ENCODE measurements at regions not wholly inside any gene's neighbourhood (a gene's known extent, or its start where the extent isn't known, plus 50 kb on each side); places are given as distances from the start of the nearest gene placed in this dataset.

DNA sequence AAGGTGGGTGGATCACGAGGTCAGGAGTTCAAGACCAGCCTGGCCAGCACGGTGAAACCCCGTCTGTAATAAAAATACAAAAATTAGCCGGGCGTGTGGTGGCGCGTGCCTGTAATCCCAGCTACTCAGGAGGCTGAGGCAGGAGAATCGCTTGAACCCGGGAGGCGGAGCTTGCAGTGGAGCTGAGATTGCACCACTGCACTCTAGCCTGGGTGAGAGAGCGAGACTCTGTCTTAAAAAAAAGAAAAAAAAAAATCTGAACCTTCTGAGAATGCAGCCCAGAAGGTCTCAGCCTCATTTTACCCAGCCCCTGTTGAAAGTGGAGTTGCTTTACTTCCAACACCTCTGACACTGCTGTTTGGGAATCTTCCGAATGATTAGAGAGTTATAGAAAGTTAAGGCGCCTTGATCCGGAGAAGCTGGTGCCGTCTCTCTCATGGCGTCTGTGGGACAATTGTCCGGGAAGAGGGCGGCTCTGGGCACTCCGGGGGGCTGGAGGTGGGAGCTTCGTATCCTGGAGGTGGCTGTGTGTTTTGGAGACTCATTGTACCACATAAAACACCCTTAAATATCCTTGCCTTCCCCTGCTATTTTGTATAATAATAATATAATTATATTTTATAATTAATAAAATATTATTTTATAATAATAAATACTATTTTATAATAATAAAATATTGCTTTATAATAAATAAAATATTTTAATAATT lies 92.7 kb upstream of the PPP2R3B start:
- H3K9me3 ChIP-seq (ENCODE audit: control insufficient read depth, insufficient read depth, low read depth, low read length): no peaks in the 10 kb centered on the region
- no peaks in the 10 kb centered on the region for H3K79me2 ChIP-seq (ENCODE audit: control insufficient read depth, insufficient read depth, low read length)
- no peak overlapping the region for H2AFZ ChIP-seq (ENCODE audit: low read length)
- no peak for DNase-seq (ENCODE audit: low read depth in 2 of 2)
- H3K27ac ChIP-seq (ENCODE audit: insufficient read depth, low read length): no peak overlapping the region
- H3K36me3 ChIP-seq (ENCODE audit: control insufficient read depth, insufficient read depth, low read length): no peaks in the 10 kb centered on the region
- TF ChIP-seq, protein P1, sequence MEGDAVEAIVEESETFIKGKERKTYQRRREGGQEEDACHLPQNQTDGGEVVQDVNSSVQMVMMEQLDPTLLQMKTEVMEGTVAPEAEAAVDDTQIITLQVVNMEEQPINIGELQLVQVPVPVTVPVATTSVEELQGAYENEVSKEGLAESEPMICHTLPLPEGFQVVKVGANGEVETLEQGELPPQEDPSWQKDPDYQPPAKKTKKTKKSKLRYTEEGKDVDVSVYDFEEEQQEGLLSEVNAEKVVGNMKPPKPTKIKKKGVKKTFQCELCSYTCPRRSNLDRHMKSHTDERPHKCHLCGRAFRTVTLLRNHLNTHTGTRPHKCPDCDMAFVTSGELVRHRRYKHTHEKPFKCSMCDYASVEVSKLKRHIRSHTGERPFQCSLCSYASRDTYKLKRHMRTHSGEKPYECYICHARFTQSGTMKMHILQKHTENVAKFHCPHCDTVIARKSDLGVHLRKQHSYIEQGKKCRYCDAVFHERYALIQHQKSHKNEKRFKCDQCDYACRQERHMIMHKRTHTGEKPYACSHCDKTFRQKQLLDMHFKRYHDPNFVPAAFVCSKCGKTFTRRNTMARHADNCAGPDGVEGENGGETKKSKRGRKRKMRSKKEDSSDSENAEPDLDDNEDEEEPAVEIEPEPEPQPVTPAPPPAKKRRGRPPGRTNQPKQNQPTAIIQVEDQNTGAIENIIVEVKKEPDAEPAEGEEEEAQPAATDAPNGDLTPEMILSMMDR (conservative IDR thresholded peaks at IDR 0.05 in 1 of 2, IDR thresholded peaks at IDR 0.05 in 1 of 2; ENCODE audit: low read depth in 1 of 2, low read length in 2 of 2): no peak
- TF ChIP-seq EZH2 (IDR thresholded peaks at IDR 0.05; ENCODE audit: low read length, missing control alignments): no peak
- no peak overlapping the region for H3K4me2 ChIP-seq (ENCODE audit: extremely low read depth, insufficient read depth, low read length)
- H4K20me1 ChIP-seq (ENCODE audit: control insufficient read depth, extremely low read depth, insufficient read depth, low read length): no peaks in the 10 kb centered on the region
- H3K4me1 ChIP-seq (ENCODE audit: control insufficient read depth, extremely low read depth, insufficient read depth, low read length): no peaks in the 10 kb centered on the region
- H3K4me3 ChIP-seq (replicated peaks in 1 of 4; ENCODE audit: control extremely low read depth in 1 of 4, insufficient read depth in 1 of 4, low read depth in 3 of 4, low read length in 4 of 4): no peak overlapping the region
- H3K9ac ChIP-seq (ENCODE audit: insufficient read depth, low read length): no peak overlapping the region
- H3K27me3 ChIP-seq (ENCODE audit: control insufficient read depth, insufficient read depth, low read length): no peaks in the 10 kb centered on the region

GRCh38 chrX:480861-481417 lies 94.2 kb upstream of the PPP2R3B start:
- Histone ChIP-seq H3K9ac (ENCODE audit: insufficient read depth, low read length) (no peak overlapping the region), H3K79me2 (ENCODE audit: control insufficient read depth, insufficient read depth, low read length) (no peaks in the 10 kb centered on the region), H2AFZ (ENCODE audit: low read length) (no peak overlapping the region), H3K9me3 (ENCODE audit: control insufficient read depth, insufficient read depth, low read depth, low read length) (no peaks in the 10 kb centered on the region), H3K27me3 (ENCODE audit: control insufficient read depth, insufficient read depth, low read length) (no peaks in the 10 kb centered on the region), H3K4me3 (replicated peaks in 1 of 4; ENCODE audit: control extremely low read depth in 1 of 4, insufficient read depth in 1 of 4, low read depth in 3 of 4, low read length in 4 of 4) (no peak overlapping the region), H3K27ac (ENCODE audit: insufficient read depth, low read length) (no peak overlapping the region), H3K4me2 (ENCODE audit: extremely low read depth, insufficient read depth, low read length) (no peak overlapping the region), H3K36me3 (ENCODE audit: control insufficient read depth, insufficient read depth, low read length) (no peaks in the 10 kb centered on the region), H3K4me1 (ENCODE audit: control insufficient read depth, extremely low read depth, insufficient read depth, low read length) (no peaks in the 10 kb centered on the region), H4K20me1 (ENCODE audit: control insufficient read depth, extremely low read depth, insufficient read depth, low read length) (no peaks in the 10 kb centered on the region)
- no peak for DNase-seq (ENCODE audit: low read depth in 2 of 2)
- TF ChIP-seq EZH2 (IDR thresholded peaks at IDR 0.05; ENCODE audit: low read length, missing control alignments): no peak
- TF ChIP-seq, protein P1 (conservative IDR thresholded peaks at IDR 0.05 in 1 of 2, IDR thresholded peaks at IDR 0.05 in 1 of 2; ENCODE audit: low read depth in 1 of 2, low read length in 2 of 2): no peak

DNA sequence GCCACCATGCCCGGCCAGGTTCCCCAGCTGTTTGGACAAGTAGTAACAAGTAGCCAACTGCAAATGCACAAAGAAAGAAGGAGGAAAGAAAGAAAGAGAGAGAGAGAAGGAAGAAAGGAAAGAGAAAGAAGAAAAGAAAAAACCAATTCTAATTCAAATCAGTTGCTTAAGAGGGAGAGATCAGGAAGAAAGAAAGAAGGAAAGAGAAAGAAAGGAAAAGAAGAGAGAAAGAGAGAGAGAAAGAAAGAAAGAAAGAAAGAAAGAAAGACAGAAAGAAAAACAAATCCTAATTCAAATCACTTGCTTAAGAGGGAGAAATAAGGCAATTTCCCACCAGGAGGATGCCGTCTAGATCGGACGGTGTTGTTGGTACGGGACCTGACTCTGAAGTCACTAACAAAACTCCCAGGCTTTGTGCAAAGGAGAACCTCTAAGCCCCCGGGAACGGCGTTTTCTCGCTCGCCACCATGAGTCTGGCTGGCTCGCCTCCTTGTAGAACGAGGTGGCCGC lies 95.5 kb upstream of the PPP2R3B start:
- TF ChIP-seq, protein P1 (conservative IDR thresholded peaks at IDR 0.05 in 1 of 2, IDR thresholded peaks at IDR 0.05 in 1 of 2; ENCODE audit: low read depth in 1 of 2, low read length in 2 of 2): no peak
- no peak for TF ChIP-seq EZH2 (IDR thresholded peaks at IDR 0.05; ENCODE audit: low read length, missing control alignments)
- H3K9ac ChIP-seq (ENCODE audit: insufficient read depth, low read length): no peak overlapping the region
- no peaks in the 10 kb centered on the region for H3K27me3 ChIP-seq (ENCODE audit: control insufficient read depth, insufficient read depth, low read length)
- no peaks in the 10 kb centered on the region for H3K9me3 ChIP-seq (ENCODE audit: control insufficient read depth, insufficient read depth, low read depth, low read length)
- DNase-seq (ENCODE audit: low read depth in 2 of 2): no peak
- no peaks in the 10 kb centered on the region for H4K20me1 ChIP-seq (ENCODE audit: control insufficient read depth, extremely low read depth, insufficient read depth, low read length)
- H2AFZ ChIP-seq (ENCODE audit: low read length): no peak overlapping the region
- H3K4me1 ChIP-seq (ENCODE audit: control insufficient read depth, extremely low read depth, insufficient read depth, low read length): no peaks in the 10 kb centered on the region
- no peak overlapping the region for H3K27ac ChIP-seq (ENCODE audit: insufficient read depth, low read length)
- H3K4me2 ChIP-seq (ENCODE audit: extremely low read depth, insufficient read depth, low read length): no peak overlapping the region
- no peak overlapping the region for H3K4me3 ChIP-seq (replicated peaks in 1 of 4; ENCODE audit: control extremely low read depth in 1 of 4, insufficient read depth in 1 of 4, low read depth in 3 of 4, low read length in 4 of 4)
- H3K36me3 ChIP-seq (ENCODE audit: control insufficient read depth, insufficient read depth, low read length): no peaks in the 10 kb centered on the region
- no peaks in the 10 kb centered on the region for H3K79me2 ChIP-seq (ENCODE audit: control insufficient read depth, insufficient read depth, low read length)

Data from fibroblast of lung (primary cell).